ENCODE measurements at regions not wholly inside any gene's neighbourhood (a gene's known extent, or its start where the extent isn't known, plus 50 kb on each side); places are given as distances from the start of the nearest gene placed in this dataset.

DNA sequence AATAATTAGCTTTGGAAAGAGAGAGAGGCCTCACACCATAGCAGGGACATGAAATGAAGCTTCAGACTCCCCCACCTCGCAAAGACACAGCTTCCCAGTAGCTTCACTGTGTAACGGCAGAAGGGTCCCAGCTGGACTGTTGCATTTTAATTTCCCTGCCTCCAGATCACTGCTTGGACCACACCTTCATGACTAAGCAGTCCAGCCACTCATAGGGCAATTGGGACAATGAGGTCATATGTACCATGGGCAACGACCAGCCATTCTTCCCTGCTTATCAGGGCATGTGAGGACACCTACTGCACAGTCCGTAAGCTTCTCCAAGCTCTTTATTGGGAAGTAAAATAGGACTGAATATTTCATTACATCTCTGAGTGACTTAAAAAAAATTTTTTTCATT lies 183.0 kb downstream of the MREG start:
- TF ChIP-seq, protein P1, sequence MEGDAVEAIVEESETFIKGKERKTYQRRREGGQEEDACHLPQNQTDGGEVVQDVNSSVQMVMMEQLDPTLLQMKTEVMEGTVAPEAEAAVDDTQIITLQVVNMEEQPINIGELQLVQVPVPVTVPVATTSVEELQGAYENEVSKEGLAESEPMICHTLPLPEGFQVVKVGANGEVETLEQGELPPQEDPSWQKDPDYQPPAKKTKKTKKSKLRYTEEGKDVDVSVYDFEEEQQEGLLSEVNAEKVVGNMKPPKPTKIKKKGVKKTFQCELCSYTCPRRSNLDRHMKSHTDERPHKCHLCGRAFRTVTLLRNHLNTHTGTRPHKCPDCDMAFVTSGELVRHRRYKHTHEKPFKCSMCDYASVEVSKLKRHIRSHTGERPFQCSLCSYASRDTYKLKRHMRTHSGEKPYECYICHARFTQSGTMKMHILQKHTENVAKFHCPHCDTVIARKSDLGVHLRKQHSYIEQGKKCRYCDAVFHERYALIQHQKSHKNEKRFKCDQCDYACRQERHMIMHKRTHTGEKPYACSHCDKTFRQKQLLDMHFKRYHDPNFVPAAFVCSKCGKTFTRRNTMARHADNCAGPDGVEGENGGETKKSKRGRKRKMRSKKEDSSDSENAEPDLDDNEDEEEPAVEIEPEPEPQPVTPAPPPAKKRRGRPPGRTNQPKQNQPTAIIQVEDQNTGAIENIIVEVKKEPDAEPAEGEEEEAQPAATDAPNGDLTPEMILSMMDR (IDR thresholded peaks at IDR 0.05; ENCODE audit: insufficient read depth, low read length) = no peak
- TF ChIP-seq, protein P2, sequence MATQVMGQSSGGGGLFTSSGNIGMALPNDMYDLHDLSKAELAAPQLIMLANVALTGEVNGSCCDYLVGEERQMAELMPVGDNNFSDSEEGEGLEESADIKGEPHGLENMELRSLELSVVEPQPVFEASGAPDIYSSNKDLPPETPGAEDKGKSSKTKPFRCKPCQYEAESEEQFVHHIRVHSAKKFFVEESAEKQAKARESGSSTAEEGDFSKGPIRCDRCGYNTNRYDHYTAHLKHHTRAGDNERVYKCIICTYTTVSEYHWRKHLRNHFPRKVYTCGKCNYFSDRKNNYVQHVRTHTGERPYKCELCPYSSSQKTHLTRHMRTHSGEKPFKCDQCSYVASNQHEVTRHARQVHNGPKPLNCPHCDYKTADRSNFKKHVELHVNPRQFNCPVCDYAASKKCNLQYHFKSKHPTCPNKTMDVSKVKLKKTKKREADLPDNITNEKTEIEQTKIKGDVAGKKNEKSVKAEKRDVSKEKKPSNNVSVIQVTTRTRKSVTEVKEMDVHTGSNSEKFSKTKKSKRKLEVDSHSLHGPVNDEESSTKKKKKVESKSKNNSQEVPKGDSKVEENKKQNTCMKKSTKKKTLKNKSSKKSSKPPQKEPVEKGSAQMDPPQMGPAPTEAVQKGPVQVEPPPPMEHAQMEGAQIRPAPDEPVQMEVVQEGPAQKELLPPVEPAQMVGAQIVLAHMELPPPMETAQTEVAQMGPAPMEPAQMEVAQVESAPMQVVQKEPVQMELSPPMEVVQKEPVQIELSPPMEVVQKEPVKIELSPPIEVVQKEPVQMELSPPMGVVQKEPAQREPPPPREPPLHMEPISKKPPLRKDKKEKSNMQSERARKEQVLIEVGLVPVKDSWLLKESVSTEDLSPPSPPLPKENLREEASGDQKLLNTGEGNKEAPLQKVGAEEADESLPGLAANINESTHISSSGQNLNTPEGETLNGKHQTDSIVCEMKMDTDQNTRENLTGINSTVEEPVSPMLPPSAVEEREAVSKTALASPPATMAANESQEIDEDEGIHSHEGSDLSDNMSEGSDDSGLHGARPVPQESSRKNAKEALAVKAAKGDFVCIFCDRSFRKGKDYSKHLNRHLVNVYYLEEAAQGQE (IDR thresholded peaks at IDR 0.05; ENCODE audit: insufficient replicate concordance, low read depth) = no peak
- no peak for TF ChIP-seq POLR2AphosphoS5 (IDR thresholded peaks at IDR 0.05; ENCODE audit: low read depth)

Measured in HL-60 (cell line).